ENCODE measurements at regions not wholly inside any gene's neighbourhood (a gene's known extent, or its start where the extent isn't known, plus 50 kb on each side); places are given as distances from the start of the nearest gene placed in this dataset.

DNA sequence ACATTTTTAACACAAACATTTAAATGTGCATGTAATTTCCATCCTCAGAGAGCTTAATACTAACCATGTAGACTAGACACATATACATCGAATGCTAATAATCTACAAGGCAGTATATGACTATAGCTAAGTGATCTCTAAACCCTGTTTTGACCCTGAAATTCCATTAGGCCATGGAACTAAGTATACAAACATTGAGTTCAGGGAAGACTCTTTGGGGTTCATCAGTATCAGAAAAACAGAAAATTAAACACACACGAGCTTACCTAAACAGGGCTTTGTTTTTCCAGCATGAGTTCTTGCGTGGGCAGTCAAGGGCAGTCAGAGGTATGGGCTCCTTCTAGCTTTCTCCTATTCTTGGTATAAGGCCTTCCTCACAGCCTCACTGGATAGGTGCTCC is 106.0 kb upstream of the COPS8 start (continued):
- TF ChIP-seq RARA (CRISPR knock-in tag; IDR thresholded peaks at IDR 0.05) (peak; percentile 58), NFE2L1 (CRISPR knock-in tag; IDR thresholded peaks at IDR 0.05; ENCODE audit: borderline replicate concordance) (no peak), PHF21A (CRISPR knock-in tag; IDR thresholded peaks at IDR 0.05) (peak; percentile 27; the same call in 1 of the 2 replicates), HNF4A (CRISPR knock-in tag; IDR thresholded peaks at IDR 0.05) (peak; percentile 55), SALL1 (CRISPR knock-in tag; IDR thresholded peaks at IDR 0.05) (peak; percentile 27; the same call in 1 of the 2 replicates), MTERF4 (CRISPR knock-in tag; IDR thresholded peaks at IDR 0.05) (no peak), HOXA9 (CRISPR knock-in tag; IDR thresholded peaks at IDR 0.05; ENCODE audit: borderline replicate concordance) (no peak)

GRCh38 chr2:236980961-236981360 is 104.7 kb upstream of the COPS8 start:
- Histone ChIP-seq H3K9ac (ENCODE audit: insufficient read depth, low read depth, low read length) (no peak overlapping the region), H3K27ac (ENCODE audit: extremely low read length, insufficient read depth, low read length) (no peak overlapping the region), H3K36me3 (replicated peaks in 1 of 2; ENCODE audit: control insufficient read depth in 1 of 2, insufficient read depth in 2 of 2, low read length in 2 of 2) (no peaks in the 10 kb centered on the region), H3K4me2 (ENCODE audit: low read depth, low read length) (no peak overlapping the region), H3K79me2 (ENCODE audit: insufficient read depth, low read length) (no peaks in the 10 kb centered on the region), H3K4me1 (ENCODE audit: insufficient read depth, low read length) (peaks cover 48% of the 10 kb centered on the region), H3K9me3 (ENCODE audit: low read length) (no peaks in the 10 kb centered on the region), H2AFZ (ENCODE audit: low read length) (no peak overlapping the region), H4K20me1 (ENCODE audit: insufficient read depth, low read length) (no peaks in the 10 kb centered on the region), H3K4me3 (replicated peaks in 1 of 3; ENCODE audit: insufficient read depth in 1 of 3, low read depth in 2 of 3, low read length in 3 of 3) (no peak overlapping the region), H3K27me3 (ENCODE audit: control insufficient read depth in 1 of 2, insufficient read depth in 2 of 2, low read length in 2 of 2) (peaks cover 0 to 6% of the 10 kb centered on the region in 2 experiments; a peak in 2 of 5 replicates)
- no peak for DNase-seq (ENCODE audit: low spot score)
- CTCF ChIA-PET (ENCODE audit: low intra/inter-chr PET ratio, low total read pairs): no interaction called here
- no peak for ATAC-seq
- no peak for TF ChIP-seq HHEX (CRISPR knock-in tag; IDR thresholded peaks at IDR 0.05)
- TF ChIP-seq ZNF782 (CRISPR knock-in tag; IDR thresholded peaks at IDR 0.05; ENCODE audit: borderline replicate concordance): no peak
- TF ChIP-seq ZNF30 (CRISPR knock-in tag; IDR thresholded peaks at IDR 0.05): no peak
- no peak for TF ChIP-seq MIER2 (CRISPR knock-in tag; IDR thresholded peaks at IDR 0.05)
- no peak for TF ChIP-seq SMC3 (IDR thresholded peaks at IDR 0.05; ENCODE audit: low read length)
- TF ChIP-seq, protein P1, sequence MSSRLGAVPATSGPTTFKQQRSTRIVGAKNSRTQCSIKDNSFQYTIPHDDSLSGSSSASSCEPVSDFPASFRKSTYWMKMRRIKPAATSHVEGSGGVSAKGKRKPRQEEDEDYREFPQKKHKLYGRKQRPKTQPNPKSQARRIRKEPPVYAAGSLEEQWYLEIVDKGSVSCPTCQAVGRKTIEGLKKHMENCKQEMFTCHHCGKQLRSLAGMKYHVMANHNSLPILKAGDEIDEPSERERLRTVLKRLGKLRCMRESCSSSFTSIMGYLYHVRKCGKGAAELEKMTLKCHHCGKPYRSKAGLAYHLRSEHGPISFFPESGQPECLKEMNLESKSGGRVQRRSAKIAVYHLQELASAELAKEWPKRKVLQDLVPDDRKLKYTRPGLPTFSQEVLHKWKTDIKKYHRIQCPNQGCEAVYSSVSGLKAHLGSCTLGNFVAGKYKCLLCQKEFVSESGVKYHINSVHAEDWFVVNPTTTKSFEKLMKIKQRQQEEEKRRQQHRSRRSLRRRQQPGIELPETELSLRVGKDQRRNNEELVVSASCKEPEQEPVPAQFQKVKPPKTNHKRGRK (CRISPR knock-in tag; IDR thresholded peaks at IDR 0.05): no peak
- TF ChIP-seq FIP1L1 (IDR thresholded peaks at IDR 0.05; ENCODE audit: borderline replicate concordance, insufficient read depth, low read depth, low read length): no peak
- no peak for TF ChIP-seq YY1 (IDR thresholded peaks at IDR 0.05; ENCODE audit: insufficient read depth, insufficient replicate concordance, low read depth, low read length)
- no peak for TF ChIP-seq ETV5 (CRISPR knock-in tag; IDR thresholded peaks at IDR 0.05; ENCODE audit: borderline replicate concordance)
- no peak for TF ChIP-seq SP2 (CRISPR knock-in tag; IDR thresholded peaks at IDR 0.05)
- TF ChIP-seq ZNF564 (CRISPR knock-in tag; IDR thresholded peaks at IDR 0.05): no peak
- no peak for TF ChIP-seq RAD21 (CRISPR knock-in tag; IDR thresholded peaks at IDR 0.05)
- no peak for TF ChIP-seq FOXA3 (CRISPR knock-in tag; IDR thresholded peaks at IDR 0.05)
- BruUV-seq (replicated peaks): no TSS peak
- in situ Hi-C loops (cut with HindIII; ENCODE audit: extremely low pct_ligation_motif_present, low pct_unique_long_range_greater_than_20kb): no loop called here
- FAIRE-seq: no peak
- intact Hi-C loops (cut with micrococcal nuclease; ENCODE audit: unreplicated experiment): no loop called here
- 5% methylated on average over 3 of the region's 3 CpGs for WGBS (ENCODE audit: low lambda C conversion rate)
- POLR2A ChIA-PET: no interaction called here

All from HepG2 (cell line).